HepG2 (cell line): ENCODE measurements at regions not wholly inside any gene's neighbourhood (a gene's known extent, or its start where the extent isn't known, plus 50 kb on each side); places are given as distances from the start of the nearest gene placed in this dataset.

Experiments used
- ATAC-seq: fragments of 200-7000 bp; cut with Tn5 transposase; 3 replicates; pipeline ENCODE4 v1.9.1; 2020; ENCODE audit warnings: mild to moderate bottlenecking, moderate library complexity
- BruUV-seq: library from RNA; stranded (reverse); fragments of 400-500 nt; replicated peaks from 2 replicates; lab custom pipeline; 2021; lab: Mats Ljungman, UMichigan
- CTCF ChIA-PET: fragments of 300-600 bp; formaldehyde crosslinking; extraction: SDS; loops from one replicate; lab custom pipeline; 2021; ENCODE audit warnings: low total read pairs, inconsistent platforms, low intra/inter-chr PET ratio; lab: Yijun Ruan, JAX
- POLR2A ChIA-PET: fragments of 350-600 bp; sonication (Branson Sonifier 250); formaldehyde crosslinking; loops from one replicate; lab custom pipeline; 2020; ENCODE audit warnings: antibody characterized with exemption, inconsistent platforms; lab: Yijun Ruan, JAX
- DNase-seq: peaks from one replicate; pipeline ENCODE4 v3.0.0-alpha.2; 2015; ENCODE audit warnings: low spot score
- FAIRE-seq: peaks from 3 replicates; lab custom pipeline; 2011; peaks lifted over from hg19 to GRCh38; lab: Jason Lieb, UNC
- H2AFZ ChIP-seq: one replicate; pipeline ENCODE4 v1.6.1; 2011; ENCODE audit warnings: low read length, inconsistent platforms
- H3K27ac ChIP-seq: fragments of 300-600 bp; 3 replicates; pipeline ENCODE4 v1.8.0; 2011; ENCODE audit warnings: mixed run types, mild to moderate bottlenecking, mixed read lengths, low read length, inconsistent platforms; ENCODE audit not compliant: insufficient read depth; ENCODE audit errors: extremely low read length
- H3K27me3 ChIP-seq, 2 experiments: fragments of 200-600 bp in 1 of 2; 2 replicates in 1 of 2; 3 replicates in 1 of 2; pipeline versions ENCODE4 v1.6.0 to v1.8.0; 2011; ENCODE audit warnings: low read length in 2 of 2, mild to moderate bottlenecking in 2 of 2, moderate library complexity in 2 of 2, inconsistent platforms in 1 of 2; ENCODE audit not compliant: insufficient read depth in 2 of 2, control insufficient read depth in 1 of 2
- H3K36me3 ChIP-seq, 2 experiments: fragments of 200-600 bp in 1 of 2; replicated peaks in 1 of 2; 2 replicates in 1 of 2; 3 replicates in 1 of 2; pipeline versions ENCODE4 v1.5.1 to v1.8.0; 2011; ENCODE audit warnings: low read length in 2 of 2, inconsistent platforms in 1 of 2; ENCODE audit not compliant: insufficient read depth in 2 of 2, control insufficient read depth in 1 of 2
- H3K4me1 ChIP-seq: 2 replicates; pipeline ENCODE4 v1.5.1; 2012; ENCODE audit warnings: low read length, inconsistent platforms; ENCODE audit not compliant: insufficient read depth
- H3K4me2 ChIP-seq: 2 replicates; pipeline ENCODE4 v1.6.0; 2011; ENCODE audit warnings: low read depth, low read length, inconsistent platforms
- H3K4me3 ChIP-seq, 3 experiments: fragments of 200-600 bp in 1 of 3; sonication (generic), shearing (Covaris generic) in 1 of 3; replicated peaks in 1 of 3; 2 replicates each; pipeline ENCODE4 v1.5.1; 2011 to 2016; ENCODE audit warnings: low read length in 3 of 3, inconsistent platforms in 2 of 3, low read depth in 2 of 3, mild to moderate bottlenecking in 2 of 3, control low read depth in 1 of 3, mixed read lengths in 1 of 3; ENCODE audit not compliant: insufficient read depth in 1 of 3
- H3K79me2 ChIP-seq: one replicate; pipeline ENCODE4 v1.6.1; 2011; ENCODE audit warnings: low read length, inconsistent platforms; ENCODE audit not compliant: insufficient read depth
- H3K9ac ChIP-seq: 2 replicates; pipeline ENCODE4 v1.6.0; 2011; ENCODE audit warnings: mild to moderate bottlenecking, low read depth, low read length, inconsistent platforms; ENCODE audit not compliant: insufficient read depth
- H3K9me3 ChIP-seq: 2 replicates; pipeline ENCODE4 v1.5.1; 2012; ENCODE audit warnings: mild to moderate bottlenecking, low read length
- H4K20me1 ChIP-seq: 2 replicates; pipeline ENCODE4 v1.6.0; 2011; ENCODE audit warnings: inconsistent platforms, mild to moderate bottlenecking, low read length, moderate library complexity; ENCODE audit not compliant: insufficient read depth
- CREB3 ChIP-seq: sonication (generic); formaldehyde crosslinking; IDR thresholded peaks from 2 replicates; pipeline ENCODE4 v1.5.0; 2020; ENCODE audit warnings: missing genetic modification reagents
- MYPOP ChIP-seq: sonication (generic); formaldehyde crosslinking; IDR thresholded peaks from 2 replicates; pipeline ENCODE4 v1.8.1; 2023; ENCODE audit warnings: mild to moderate bottlenecking, moderate library complexity, missing genetic modification reagents
- RBM22 ChIP-seq: fragments of 200-400 bp; formaldehyde crosslinking; optimal IDR thresholded peaks from 2 replicates; pipeline ENCODE3; 2017; ENCODE audit warnings: mild to moderate bottlenecking, low read length, moderate library complexity
- SPEN ChIP-seq: sonication (generic); formaldehyde crosslinking; IDR thresholded peaks from 2 replicates; pipeline ENCODE4 v1.5.1; 2020; ENCODE audit warnings: low read depth, mild to moderate bottlenecking, missing genetic modification reagents
- TMF1 ChIP-seq: sonication (generic); formaldehyde crosslinking; IDR thresholded peaks from 2 replicates; pipeline ENCODE4 v1.8.1; 2022; ENCODE audit warnings: low read depth, missing genetic modification reagents
- YEATS2 ChIP-seq: sonication (generic); formaldehyde crosslinking; IDR thresholded peaks from 2 replicates; pipeline ENCODE4 v1.4.0; 2020; ENCODE audit warnings: missing genetic modification reagents, borderline replicate concordance
- ZHX2 ChIP-seq, 2 experiments: sonication (generic) in 1 of 2; formaldehyde crosslinking in 1 of 2; IDR thresholded peaks; 2 replicates each; pipeline versions ENCODE4 v1.6.1 to v1.9.0; 2014 to 2022; ENCODE audit warnings: antibody characterized with exemption in 1 of 2, borderline replicate concordance in 1 of 2, inconsistent platforms in 1 of 2, low read depth in 1 of 2, missing genetic modification reagents in 1 of 2
- ZNF10 ChIP-seq: sonication (generic); formaldehyde crosslinking; IDR thresholded peaks from 2 replicates; pipeline ENCODE4 v1.4.0; 2020; ENCODE audit warnings: mild to moderate bottlenecking, low read depth, missing genetic modification reagents, borderline replicate concordance
- ZNF543 ChIP-seq: sonication (generic); formaldehyde crosslinking; IDR thresholded peaks from 2 replicates; pipeline ENCODE4 v1.4.0; 2020; ENCODE audit warnings: mild to moderate bottlenecking, missing genetic modification reagents
- ZNF570 ChIP-seq: sonication (generic); formaldehyde crosslinking; IDR thresholded peaks from 2 replicates; pipeline ENCODE4 v1.4.0; 2020; ENCODE audit warnings: mild to moderate bottlenecking, missing genetic modification reagents, borderline replicate concordance
- ZNF576 ChIP-seq: sonication (generic); formaldehyde crosslinking; IDR thresholded peaks from 2 replicates; pipeline ENCODE4 v1.4.0; 2020; ENCODE audit warnings: mild to moderate bottlenecking, missing genetic modification reagents
- ZNF605 ChIP-seq: sonication (generic); formaldehyde crosslinking; IDR thresholded peaks from 2 replicates; pipeline ENCODE4 v1.8.0; 2022; ENCODE audit warnings: mild to moderate bottlenecking, missing genetic modification reagents
- WGBS: methylation state at CpG from one replicate; pipeline ENCODE4 v1.1.6; 2017; ENCODE audit warnings: low lambda C conversion rate; 5-methylcytosine and 5-hydroxymethylcytosine counted together
- in situ Hi-C: cut with HindIII; loops from 2 replicates; pipeline ENCODE4 v1.10.0; 2017; ENCODE audit warnings: low pct_unique_long_range_greater_than_20kb; ENCODE audit not compliant: extremely low pct_ligation_motif_present
- intact Hi-C: fragments of 100-400 bp; cut with micrococcal nuclease; formaldehyde crosslinking; loops from one replicate; pipeline ENCODE4 v1.10.0; 2022; ENCODE audit not compliant: unreplicated experiment

GRCh38 chr22:26849575-26849974 lies 192.2 kb downstream of the MIAT start (continued):
- no peak for TF ChIP-seq TMF1
- no peak for TF ChIP-seq SPEN (CRISPR knock-in tag)
- TF ChIP-seq ZHX2 (IDR thresholded peaks at IDR 0.05; ENCODE audit: low read depth), result no peak
- TF ChIP-seq ZHX2 (CRISPR knock-in tag; IDR thresholded peaks at IDR 0.05; ENCODE audit: borderline replicate concordance), result no peak
- TF ChIP-seq ZNF576 (CRISPR knock-in tag), result no peak
- TF ChIP-seq, all 625 proteins: peak for 0

GRCh38 chr22:26851125-26851524 lies 193.7 kb downstream of the MIAT start:
- intact Hi-C loops, result no loop called here

More at GRCh38 chr22:26851125-26851524, 193.7 kb downstream of the MIAT start:
- Histone ChIP-seq H3K4me3 (no peak overlapping the region), H3K79me2 (no peaks in the 10 kb centered on the region), H3K27ac (no peak overlapping the region), H4K20me1 (no peaks in the 10 kb centered on the region), H3K9ac (no peak overlapping the region), H3K36me3 (no peaks in the 10 kb centered on the region), H3K9me3 (no peaks in the 10 kb centered on the region), H3K4me2 (no peak overlapping the region), H3K27me3 (no peaks in the 10 kb centered on the region), H2AFZ (no peak overlapping the region), H3K4me1 (no peaks in the 10 kb centered on the region)
- no peak for ATAC-seq
- 0% methylated on average over 1 of the region's 1 CpG for WGBS
- BruUV-seq, result no TSS peak
- FAIRE-seq, result no peak
- ChIA-PET CTCF (no interaction called here), POLR2A (no interaction called here)
- DNase-seq, result no peak
- no peak for TF ChIP-seq ZNF605 (CRISPR knock-in tag)
- TF ChIP-seq ZNF570 (CRISPR knock-in tag), result no peak
- TF ChIP-seq ZNF543 (CRISPR knock-in tag), result no peak
- TF ChIP-seq YEATS2 (CRISPR knock-in tag), result no peak
- TF ChIP-seq ZNF10, result no peak
- TF ChIP-seq MYPOP (CRISPR knock-in tag), result no peak
- no peak for TF ChIP-seq CREB3 (CRISPR knock-in tag)
- no peak for TF ChIP-seq RBM22
- in situ Hi-C loops, result no loop called here
